Gastrocnemius medialis (tissue), 4 donors: ENCODE measurements at regions not wholly inside any gene's neighbourhood (a gene's known extent, or its start where the extent isn't known, plus 50 kb on each side); places are given as distances from the start of the nearest gene placed in this dataset.

Source experiments
- CTCF ChIP-seq, 5 experiments: fragments of 450-650 bp in 3 of 5; fragments of 200-600 bp in 2 of 5; sonication (generic) in 2 of 5; IDR thresholded peaks in 4 of 5; conservative IDR thresholded peaks in 1 of 5; 1 replicate in 4 of 5; 2 replicates in 1 of 5; pipeline ENCODE4 v1.5.1; 2016 to 2019; ENCODE audit warnings: antibody characterized with exemption in 5 of 5, mild to moderate bottlenecking in 3 of 5, moderate library complexity in 3 of 5
- POLR2A ChIP-seq, 2 donors: fragments of 450-650 bp; IDR thresholded peaks; one replicate each; pipeline ENCODE4 v1.6.1; 2017; ENCODE audit warnings: antibody characterized with exemption in 2 of 2, mild to moderate bottlenecking in 2 of 2, moderate library complexity in 2 of 2

DNA sequence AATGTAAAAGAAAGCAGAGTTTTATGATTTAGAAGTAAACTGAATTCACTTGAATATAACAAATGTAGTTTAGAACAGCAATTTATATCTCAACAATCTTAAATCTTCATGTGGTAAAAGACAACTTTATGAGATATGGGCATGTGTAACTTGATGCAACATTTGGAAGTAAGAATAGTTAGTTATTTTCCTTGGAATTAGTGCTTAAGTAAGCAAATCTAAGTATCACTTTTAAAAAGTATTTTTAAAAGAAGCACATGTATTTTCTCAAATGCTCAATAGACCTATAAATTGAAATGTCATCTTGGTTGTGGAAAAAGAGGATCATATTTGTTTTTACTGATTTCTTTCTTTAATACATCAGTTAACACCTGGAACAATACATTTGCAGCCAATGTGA is 340.3 kb upstream of the CDH6 start:
- no peak for TF ChIP-seq CTCF (IDR thresholded peaks at IDR 0.05 in 4 of 5, conservative IDR thresholded peaks at IDR 0.05 in 1 of 5)
- TF ChIP-seq POLR2A (IDR thresholded peaks at IDR 0.05): no peak
